SK-N-SH (cell line): ENCODE measurements at regions not wholly inside any gene's neighbourhood (a gene's known extent, or its start where the extent isn't known, plus 50 kb on each side); places are given as distances from the start of the nearest gene placed in this dataset.

ENCODE experiments used
- CTCF ChIA-PET: fragments of 300-600, 350-600 bp; formaldehyde crosslinking; extraction: SDS; loops from one replicate; lab custom pipeline; 2021; lab: Yijun Ruan, JAX
- POLR2A ChIA-PET: fragments of 350-600 bp; sonication (Branson Sonifier 250); formaldehyde crosslinking; extraction: SDS; loops from one replicate; lab custom pipeline; 2020; ENCODE audit warnings: antibody characterized with exemption, inconsistent platforms; lab: Yijun Ruan, JAX
- DNase-seq: peaks from one replicate; pipeline ENCODE4 v3.0.0; 2012
- H2AFZ ChIP-seq: fragments of 200-600 bp; sonication (generic); 2 replicates; pipeline ENCODE4 v1.8.1; 2016; ENCODE audit warnings: antibody characterized with exemption, mild to moderate bottlenecking, low read depth
- H3F3A ChIP-seq: fragments of 200-600 bp; sonication (generic); replicated peaks from 2 replicates; pipeline ENCODE3; 2016; ENCODE audit warnings: antibody characterized with exemption, mild to moderate bottlenecking; ENCODE audit not compliant: insufficient read depth
- H3K27ac ChIP-seq, 2 experiments: fragments of 200-500 bp in 1 of 2; fragments of 200-600 bp in 1 of 2; sonication (Bioruptor generic) in 1 of 2; sonication (generic), shearing (Covaris generic) in 1 of 2; 2 replicates each; pipeline versions ENCODE4 v1.5.1 to v1.6.1; 2014 to 2016; ENCODE audit warnings: low read depth in 2 of 2, inconsistent platforms in 1 of 2, low read length in 1 of 2, mild to moderate bottlenecking in 1 of 2, mixed read lengths in 1 of 2
- H3K27me3 ChIP-seq: fragments of 200-600 bp; sonication (generic), shearing (Covaris generic); 2 replicates; pipeline ENCODE4 v1.6.1; 2016; ENCODE audit warnings: mixed run types; ENCODE audit not compliant: insufficient read depth
- H3K36me3 ChIP-seq, 2 experiments: fragments of 200-500 bp in 1 of 2; fragments of 200-600 bp in 1 of 2; sonication (Bioruptor generic) in 1 of 2; sonication (generic) in 1 of 2; replicated peaks in 1 of 2; 2 replicates each; pipeline versions ENCODE3 to v1.5.1; 2014 to 2016; ENCODE audit warnings: low read length in 1 of 2, mild to moderate bottlenecking in 1 of 2; ENCODE audit not compliant: insufficient read depth in 2 of 2, control insufficient read depth in 1 of 2
- H3K4me1 ChIP-seq, 2 experiments: fragments of 200-500 bp in 1 of 2; fragments of 200-600 bp in 1 of 2; sonication (Bioruptor generic) in 1 of 2; sonication (generic), shearing (Covaris generic) in 1 of 2; 2 replicates each; pipeline versions ENCODE4 v1.5.1 to v1.6.1; 2014 to 2016; ENCODE audit warnings: low read depth in 1 of 2, low read length in 1 of 2, mixed run types in 1 of 2; ENCODE audit not compliant: insufficient read depth in 2 of 2, control insufficient read depth in 1 of 2
- H3K4me2 ChIP-seq: fragments of 200-600 bp; sonication (generic), shearing (Covaris generic); 2 replicates; pipeline ENCODE4 v1.6.1; 2017; ENCODE audit warnings: mixed run types
- H3K4me3 ChIP-seq, 2 experiments: fragments of 200-500 bp in 1 of 2; fragments of 200-600 bp in 1 of 2; sonication (Bioruptor generic) in 1 of 2; sonication (generic), shearing (Covaris generic) in 1 of 2; 2 replicates each; pipeline versions ENCODE4 v1.5.1 to v1.8.1; 2014 to 2016; ENCODE audit warnings: low read depth in 2 of 2, inconsistent platforms in 1 of 2, low read length in 1 of 2, mild to moderate bottlenecking in 1 of 2, mixed read lengths in 1 of 2, moderate library complexity in 1 of 2
- H3K79me2 ChIP-seq: fragments of 200-600 bp; sonication (generic); 2 replicates; pipeline ENCODE4 v1.8.1; 2017; ENCODE audit warnings: mild to moderate bottlenecking; ENCODE audit not compliant: insufficient read depth
- H3K9ac ChIP-seq: fragments of 200-600 bp; sonication (generic); 2 replicates; pipeline ENCODE4 v1.6.1; 2017; ENCODE audit warnings: mixed run types
- H3K9me2 ChIP-seq: fragments of 200-600 bp; sonication (generic); 2 replicates; pipeline ENCODE4 v1.6.1; 2017; ENCODE audit warnings: mixed run types
- H3K9me3 ChIP-seq: fragments of 200-600 bp; sonication (generic); 2 replicates; pipeline ENCODE4 v1.6.1; 2017; ENCODE audit warnings: mixed run types, mild to moderate bottlenecking, moderate library complexity
- H4K20me1 ChIP-seq: fragments of 200-600 bp; sonication (generic); 2 replicates; pipeline ENCODE4 v1.6.1; 2017; ENCODE audit warnings: mild to moderate bottlenecking, mixed run types; ENCODE audit not compliant: insufficient read depth
- CHD2 ChIP-seq: fragments of 150-350 bp; IDR thresholded peaks from 2 replicates; pipeline ENCODE4 v1.6.1; 2018; ENCODE audit warnings: low read length; ENCODE audit not compliant: partially characterized antibody
- EZH2phosphoT487 ChIP-seq: fragments of 200-600 bp; sonication (generic); IDR thresholded peaks from 2 replicates; pipeline ENCODE4 v1.6.1; 2017; ENCODE audit warnings: low read depth, mixed run types, mild to moderate bottlenecking, antibody characterized with exemption, moderate library complexity, borderline replicate concordance
- FOSL2 ChIP-seq: IDR thresholded peaks from 2 replicates; pipeline ENCODE4 v1.4.0; 2012; ENCODE audit warnings: low read depth, mild to moderate bottlenecking, moderate library complexity, borderline replicate concordance
- GATA2 ChIP-seq: sonication (generic); formaldehyde crosslinking; IDR thresholded peaks from 2 replicates; pipeline ENCODE4 v1.5.0; 2020; ENCODE audit warnings: mild to moderate bottlenecking, missing genetic modification reagents
- JUND ChIP-seq: IDR thresholded peaks from 2 replicates; pipeline ENCODE4 v1.4.0; 2012
- MEF2A ChIP-seq: IDR thresholded peaks from 2 replicates; pipeline ENCODE4 v1.4.0; 2012; ENCODE audit warnings: low read depth, borderline replicate concordance
- NFIC ChIP-seq: IDR thresholded peaks from 2 replicates; pipeline ENCODE4 v1.4.0; 2012; ENCODE audit warnings: borderline replicate concordance
- NRF1 ChIP-seq: IDR thresholded peaks from 2 replicates; pipeline ENCODE4 v1.6.1; 2012; ENCODE audit warnings: low read depth, mild to moderate bottlenecking, low read length
- POLR2AphosphoS5 ChIP-seq: IDR thresholded peaks from 2 replicates; pipeline ENCODE4 v1.6.1; 2012; ENCODE audit warnings: low read depth, low read length
- RCOR1 ChIP-seq: fragments of 150-350 bp; IDR thresholded peaks from 2 replicates; pipeline ENCODE4 v1.6.1; 2017; ENCODE audit warnings: antibody characterized with exemption, low read length
- REST ChIP-seq: IDR thresholded peaks from 2 replicates; pipeline ENCODE4 v1.6.1; 2012; ENCODE audit warnings: mild to moderate bottlenecking, low read depth, low read length, moderate library complexity
- RXRA ChIP-seq: IDR thresholded peaks from 2 replicates; pipeline ENCODE4 v1.4.0; 2012; ENCODE audit warnings: low read depth, mild to moderate bottlenecking, borderline replicate concordance
- TEAD4 ChIP-seq: IDR thresholded peaks from 2 replicates; pipeline ENCODE4 v1.4.0; 2012; ENCODE audit warnings: mild to moderate bottlenecking, borderline replicate concordance; ENCODE audit not compliant: insufficient read depth
- USF1 ChIP-seq: IDR thresholded peaks from 2 replicates; pipeline ENCODE4 v1.4.0; 2012; ENCODE audit warnings: low read depth, borderline replicate concordance
- USF2 ChIP-seq: fragments of 150-350 bp; IDR thresholded peaks from 2 replicates; pipeline ENCODE4 v1.6.1; 2017; ENCODE audit warnings: antibody characterized with exemption, low read length, low read depth, borderline replicate concordance
- ZBTB33 ChIP-seq: IDR thresholded peaks from 2 replicates; pipeline ENCODE4 v1.4.0; 2012; ENCODE audit warnings: low read depth, borderline replicate concordance
- WGBS: methylation state at CpG from one replicate; pipeline ENCODE4 v1.1.6; 2017; ENCODE audit warnings: low lambda C conversion rate; 5-methylcytosine and 5-hydroxymethylcytosine counted together

GRCh38 chr21:20902511-20902910, 95.7 kb upstream of the NCAM2 start:
- WGBS, result 1% methylated on average over 2 of the region's 2 CpGs
- TF ChIP-seq JUND (no peak), CHD2 (no peak), NFIC (no peak), FOSL2 (no peak), EZH2phosphoT487 (no peak), REST (no peak)
- CTCF ChIA-PET, result no interaction called here
- Histone ChIP-seq H3F3A (no peaks in the 10 kb centered on the region), H3K36me3 (no peaks in the 10 kb centered on the region), H3K9ac (no peak overlapping the region), H3K9me2 (no peaks in the 10 kb centered on the region), H3K4me3 (no peak overlapping the region), H3K79me2 (no peaks in the 10 kb centered on the region), H3K27ac (no peak overlapping the region), H3K27me3 (no peaks in the 10 kb centered on the region), H3K4me2 (no peak overlapping the region), H3K4me1 (no peaks in the 10 kb centered on the region), H2AFZ (0 out of 2 replicates have a peak overlapping the region, but pooled peaks have one; percentile 8), H4K20me1 (no peaks in the 10 kb centered on the region), H3K9me3 (no peaks in the 10 kb centered on the region)
- no peak for DNase-seq
- POLR2A ChIA-PET, result no interaction called here

- no peaks in the 10 kb centered on the region for H3K79me2 ChIP-seq
- no peak overlapping the region for H3K27ac ChIP-seq
- H3K4me2 ChIP-seq, result no peak overlapping the region
- DNase-seq, result no peak
- H3K9ac ChIP-seq, result no peak overlapping the region
- ChIA-PET POLR2A (no interaction called here), CTCF (no interaction called here)
- no peaks in the 10 kb centered on the region for H3K4me1 ChIP-seq
- H3F3A ChIP-seq, result no peaks in the 10 kb centered on the region
- no peak overlapping the region for H2AFZ ChIP-seq
- no peaks in the 10 kb centered on the region for H3K36me3 ChIP-seq
- H3K4me3 ChIP-seq, result no peak overlapping the region
- H3K27me3 ChIP-seq, result no peaks in the 10 kb centered on the region
- no peaks in the 10 kb centered on the region for H3K9me3 ChIP-seq
- no peaks in the 10 kb centered on the region for H4K20me1 ChIP-seq
- no peaks in the 10 kb centered on the region for H3K9me2 ChIP-seq
- TF ChIP-seq CHD2 (no peak), GATA2 (CRISPR knock-in tag) (no peak), RXRA (no peak), REST (no peak), USF2 (no peak), MEF2A (no peak), ZBTB33 (no peak), TEAD4 (no peak), FOSL2 (no peak), RCOR1 (no peak), USF1 (no peak), POLR2AphosphoS5 (no peak), NRF1 (no peak)
Observed at GRCh38 chr21:20902998-20903397, 95.2 kb upstream of the NCAM2 start.
